ENCODE measurements at regions not wholly inside any gene's neighbourhood (a gene's known extent, or its start where the extent isn't known, plus 50 kb on each side); places are given as distances from the start of the nearest gene placed in this dataset.

DNA sequence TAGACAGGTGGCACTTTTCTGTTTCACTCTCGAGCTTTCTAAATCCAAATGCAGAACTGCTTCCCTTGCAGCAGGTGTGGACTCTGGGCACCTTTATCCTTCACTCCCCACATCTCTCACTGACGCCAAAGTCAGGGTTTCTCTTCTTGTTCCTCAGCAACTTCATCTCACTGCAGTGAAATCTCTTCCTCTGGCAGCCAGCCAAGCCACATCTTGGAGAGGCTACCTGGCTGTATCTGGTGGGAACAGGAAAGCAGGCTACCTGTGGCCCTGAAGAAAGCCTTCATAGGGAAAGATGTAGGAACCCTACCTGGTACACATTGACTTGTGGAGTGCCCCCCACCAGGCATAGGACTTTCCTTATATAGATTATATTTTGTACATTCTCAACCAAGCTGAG is 159.1 kb downstream of the UTP18 start:
- TF ChIP-seq, protein P1, sequence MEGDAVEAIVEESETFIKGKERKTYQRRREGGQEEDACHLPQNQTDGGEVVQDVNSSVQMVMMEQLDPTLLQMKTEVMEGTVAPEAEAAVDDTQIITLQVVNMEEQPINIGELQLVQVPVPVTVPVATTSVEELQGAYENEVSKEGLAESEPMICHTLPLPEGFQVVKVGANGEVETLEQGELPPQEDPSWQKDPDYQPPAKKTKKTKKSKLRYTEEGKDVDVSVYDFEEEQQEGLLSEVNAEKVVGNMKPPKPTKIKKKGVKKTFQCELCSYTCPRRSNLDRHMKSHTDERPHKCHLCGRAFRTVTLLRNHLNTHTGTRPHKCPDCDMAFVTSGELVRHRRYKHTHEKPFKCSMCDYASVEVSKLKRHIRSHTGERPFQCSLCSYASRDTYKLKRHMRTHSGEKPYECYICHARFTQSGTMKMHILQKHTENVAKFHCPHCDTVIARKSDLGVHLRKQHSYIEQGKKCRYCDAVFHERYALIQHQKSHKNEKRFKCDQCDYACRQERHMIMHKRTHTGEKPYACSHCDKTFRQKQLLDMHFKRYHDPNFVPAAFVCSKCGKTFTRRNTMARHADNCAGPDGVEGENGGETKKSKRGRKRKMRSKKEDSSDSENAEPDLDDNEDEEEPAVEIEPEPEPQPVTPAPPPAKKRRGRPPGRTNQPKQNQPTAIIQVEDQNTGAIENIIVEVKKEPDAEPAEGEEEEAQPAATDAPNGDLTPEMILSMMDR (IDR thresholded peaks at IDR 0.05), result no peak
- TF ChIP-seq POLR2A (IDR thresholded peaks at IDR 0.05), result no peak
- no peak for TF ChIP-seq POLR2AphosphoS5 (IDR thresholded peaks at IDR 0.05; ENCODE audit: insufficient read depth in 1 of 2, low read depth in 1 of 2)
